ENCODE measurements at regions not wholly inside any gene's neighbourhood (a gene's known extent, or its start where the extent isn't known, plus 50 kb on each side); places are given as distances from the start of the nearest gene placed in this dataset.

- Histone ChIP-seq H3K4me2 (ENCODE audit: insufficient read depth, insufficient read length, low read length) (no peak overlapping the region), H3T11ph (ENCODE audit: low read length) (no peak overlapping the region), H2BK20ac (ENCODE audit: low read depth, low read length, poor library complexity, severe bottlenecking) (no peak overlapping the region), H2BK15ac (ENCODE audit: low read depth, low read length) (no peak overlapping the region), H4K5ac (ENCODE audit: insufficient read length, low read depth, low read length) (no peak overlapping the region), H4K91ac (ENCODE audit: insufficient read length, low read depth, low read length) (no peak overlapping the region), H3K18ac (ENCODE audit: insufficient read length, low read depth, low read length) (no peak overlapping the region), H3K79me2 (ENCODE audit: insufficient read depth, low read length) (no peaks in the 10 kb centered on the region), H2BK12ac (ENCODE audit: insufficient read length, low read depth, low read length) (no peak overlapping the region), H3K56ac (ENCODE audit: insufficient read length, low read depth, low read length) (no peak overlapping the region), H3K27me3 (ENCODE audit: insufficient read depth, low read length) (no peaks in the 10 kb centered on the region), H2AK5ac (ENCODE audit: insufficient read length, low read length) (no peak overlapping the region), H2AFZ (ENCODE audit: low read length) (no peak overlapping the region), H3K23me2 (ENCODE audit: insufficient read length, low read depth, low read length, poor library complexity, severe bottlenecking) (no peaks in the 10 kb centered on the region), H3K23ac (ENCODE audit: insufficient read length, low read depth, low read length) (no peak overlapping the region), H2BK5ac (ENCODE audit: insufficient read length, low read length) (no peak overlapping the region), H3K9me3 (ENCODE audit: control insufficient read depth, low read depth, low read length) (no peaks in the 10 kb centered on the region), H3K27ac (ENCODE audit: insufficient read length, low read depth, low read length) (no peak overlapping the region), H3K9ac (ENCODE audit: extremely low read depth, insufficient read length, low read length) (no peak overlapping the region), H4K8ac (replicated peaks; ENCODE audit: insufficient read length, low read depth, low read length) (no peak overlapping the region), H2BK120ac (ENCODE audit: low read depth, low read length, poor library complexity, severe bottlenecking) (no peak overlapping the region), H3K79me1 (ENCODE audit: insufficient read depth, low read depth, low read length, poor library complexity, severe bottlenecking) (no peaks in the 10 kb centered on the region), H3K14ac (ENCODE audit: insufficient read depth, low read length) (no peak overlapping the region), H3K4me1 (ENCODE audit: insufficient read depth, low read length) (no peaks in the 10 kb centered on the region), H4K20me1 (ENCODE audit: control insufficient read depth, insufficient read depth, insufficient read length) (no peaks in the 10 kb centered on the region), H3K4ac (ENCODE audit: low read depth, low read length) (no peak overlapping the region)
- peaks cover 0 to 8% (median 0%) of the 10 kb centered on the region in 3 experiments; a peak in 4 of 7 replicates for H3K36me3 Mint-ChIP-seq (ENCODE audit: insufficient read depth in 1 of 3, low read depth in 3 of 3)
- no peak for TF ChIP-seq CTCF (conservative IDR thresholded peaks at IDR 0.05)
- peaks cover 9 to 10% of the 10 kb centered on the region in 2 experiments; a peak in 4 of 5 replicates for H3K9me3 Mint-ChIP-seq
- DNase-seq: no peak
- H3K27ac Mint-ChIP-seq: no peak overlapping the region
- no peaks in the 10 kb centered on the region; the same call in 1 of the 2 replicates for H3K27me3 Mint-ChIP-seq (ENCODE audit: low read depth)
- no CpG with 5 or more reads among the region's 4 CpGs for WGBS (ENCODE audit: extremely low coverage, insufficient read length, low lambda C conversion rate)
- no peaks in the 10 kb centered on the region for H3K4me1 Mint-ChIP-seq
- no peak overlapping the region for H3K4me3 Mint-ChIP-seq
These were observed 878.5 kb downstream of the UQCRFS1 start for GRCh38 chr19:28334419-28334818.
